GM18519 (cell line): ENCODE measurements at regions not wholly inside any gene's neighbourhood (a gene's known extent, or its start where the extent isn't known, plus 50 kb on each side); places are given as distances from the start of the nearest gene placed in this dataset.

ENCODE experiments used
- ATAC-seq: cut with Tn5 transposase; IDR thresholded peaks from one replicate; pipeline ENCODE4 v1.9.1; 2021; ENCODE audit warnings: mild to moderate bottlenecking, moderate library complexity; ENCODE audit not compliant: unreplicated experiment, low FRiP score

DNA sequence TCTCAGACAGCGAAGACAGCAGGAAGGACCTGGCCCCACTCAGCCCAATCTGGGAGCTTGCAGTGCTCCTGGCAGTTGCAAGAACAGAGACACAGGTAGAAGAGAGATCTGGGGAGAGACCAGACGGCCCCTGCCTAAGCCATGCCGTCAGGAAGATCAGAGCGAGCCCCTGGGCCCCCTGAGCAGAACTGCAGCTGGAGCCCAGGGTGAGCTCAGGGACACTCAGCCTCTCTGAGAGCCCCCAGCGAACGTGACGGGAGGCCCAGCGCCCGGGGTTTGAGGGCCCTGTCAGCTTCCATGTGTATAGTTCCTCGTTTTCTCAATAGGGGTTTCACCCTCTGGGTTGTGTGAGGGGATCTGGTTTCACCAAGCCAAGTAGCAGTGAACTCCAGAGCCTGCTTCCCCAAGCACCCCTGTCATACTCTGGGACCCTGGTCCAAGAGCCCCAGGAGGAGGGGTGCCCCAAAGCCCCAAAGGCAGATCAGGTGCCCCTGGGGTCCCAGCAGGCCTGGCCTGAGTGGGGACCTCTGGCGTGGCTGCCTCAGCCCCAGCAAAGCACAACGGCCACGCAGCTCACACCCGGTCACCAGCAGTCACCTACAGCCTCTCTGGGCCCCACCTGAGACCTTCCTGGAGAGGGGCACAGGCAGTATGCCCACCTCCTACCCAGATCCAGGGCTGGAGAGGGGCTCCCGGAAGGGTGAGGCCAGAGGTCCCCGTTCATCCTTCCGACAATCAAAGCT is 431.3 kb upstream of the MYT1L start:
- ATAC-seq = no peak

DNA sequence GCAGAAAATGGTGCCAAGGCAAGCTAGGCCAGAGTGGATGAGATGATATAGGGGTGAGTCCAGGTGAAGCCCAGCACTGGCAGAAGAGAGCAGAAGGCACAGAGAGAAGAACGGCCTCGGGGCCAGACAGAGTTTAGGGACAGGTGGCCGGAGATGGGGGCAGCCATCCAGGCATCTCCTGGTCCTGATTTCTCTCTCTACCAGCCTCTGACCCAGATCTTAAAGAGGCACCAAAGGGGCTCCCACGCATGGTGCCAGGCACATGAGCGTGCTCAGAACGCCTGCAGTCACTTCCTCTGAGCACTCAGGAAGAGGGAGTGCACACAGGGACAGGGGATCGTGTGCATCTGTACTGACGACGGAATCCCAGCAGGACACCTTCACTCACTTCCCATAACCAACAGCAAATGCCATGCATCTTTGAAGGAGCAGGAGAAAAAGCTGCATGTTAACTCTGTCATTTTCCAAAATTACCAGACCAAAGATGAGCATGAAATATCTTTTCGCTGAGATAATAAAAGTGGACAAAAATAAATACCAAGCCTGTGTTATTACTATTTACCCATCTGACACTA is 427.8 kb upstream of the MYT1L start:
- ATAC-seq = no peak

DNA sequence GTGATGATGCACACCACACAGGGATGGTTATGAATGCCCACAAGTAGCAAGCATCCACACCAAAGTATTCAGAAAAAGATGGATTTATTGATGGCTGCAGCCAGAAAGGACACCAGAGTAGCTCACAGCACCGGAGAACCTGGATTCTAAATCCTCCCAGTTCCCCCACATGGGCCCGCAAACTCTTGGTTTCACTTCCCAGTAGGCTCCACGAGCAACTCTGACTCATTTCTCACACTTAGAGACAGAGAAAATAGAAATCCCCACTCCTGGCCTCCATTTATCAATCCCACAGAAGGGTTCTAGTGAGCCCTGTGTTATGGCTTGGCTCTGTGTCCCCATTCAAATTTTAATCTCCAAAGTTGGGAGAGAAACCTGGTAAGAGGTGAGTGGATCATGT is 426.7 kb upstream of the MYT1L start:
- ATAC-seq = peak; percentile 77

DNA sequence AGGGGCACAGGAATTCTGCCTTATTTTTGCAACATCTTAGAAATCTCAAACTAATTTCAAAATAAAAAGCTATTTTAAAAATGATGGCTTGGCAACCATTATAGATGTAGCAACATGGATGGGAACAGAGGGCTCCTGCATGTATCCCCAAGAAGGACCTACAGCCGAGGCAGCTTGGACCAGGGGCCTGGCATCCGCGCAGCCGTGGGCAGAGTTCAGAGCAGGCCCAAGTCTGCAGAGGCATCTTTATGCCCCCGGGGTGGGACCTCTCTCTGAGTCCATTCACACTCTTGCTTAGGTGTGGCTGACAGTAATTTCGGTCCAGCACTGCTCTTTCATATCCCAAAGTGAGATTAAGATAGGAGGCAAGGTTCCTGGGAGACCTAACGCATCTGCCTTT is 425.8 kb upstream of the MYT1L start:
- no peak for ATAC-seq

DNA sequence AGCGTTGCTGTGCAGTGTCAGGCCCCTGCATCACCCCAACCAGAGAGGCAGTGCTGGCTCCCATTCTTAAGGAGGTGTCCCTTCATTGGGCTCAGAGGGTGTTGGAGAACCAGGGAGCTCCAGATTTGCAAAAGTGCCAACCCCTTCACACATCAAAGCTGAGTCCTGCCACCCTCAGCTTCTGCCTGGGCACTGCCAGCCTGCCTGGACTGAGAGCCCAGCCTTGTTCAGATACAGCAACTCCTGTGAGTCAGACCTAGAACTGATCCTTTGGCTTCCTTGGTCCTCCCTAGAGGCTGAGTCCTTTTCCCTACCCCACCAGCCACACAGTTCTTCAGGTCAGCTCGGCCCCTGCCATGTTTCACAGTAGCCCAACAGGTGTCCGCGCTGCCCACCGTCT is 424.9 kb upstream of the MYT1L start:
- ATAC-seq = no peak

DNA sequence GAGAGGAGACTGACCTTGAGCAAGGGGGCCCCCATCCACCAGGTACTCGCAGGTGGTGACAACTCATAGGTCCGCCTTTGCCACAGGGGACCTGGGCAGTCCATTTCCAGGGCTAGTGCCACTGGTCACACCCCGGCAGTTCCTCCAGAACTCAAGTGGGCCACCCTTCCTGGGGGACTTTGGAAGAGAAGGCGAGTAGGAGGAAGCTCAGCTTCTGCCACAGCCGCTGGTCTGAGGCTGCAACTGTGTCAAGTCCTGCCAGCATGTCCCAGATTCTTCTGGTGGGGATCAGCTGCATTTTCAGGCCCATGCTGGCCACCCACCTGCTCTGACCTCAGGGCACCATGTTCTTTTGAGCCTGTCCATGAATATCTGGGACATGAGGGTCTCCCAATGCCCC is 423.9 kb upstream of the MYT1L start:
- no peak for ATAC-seq

DNA sequence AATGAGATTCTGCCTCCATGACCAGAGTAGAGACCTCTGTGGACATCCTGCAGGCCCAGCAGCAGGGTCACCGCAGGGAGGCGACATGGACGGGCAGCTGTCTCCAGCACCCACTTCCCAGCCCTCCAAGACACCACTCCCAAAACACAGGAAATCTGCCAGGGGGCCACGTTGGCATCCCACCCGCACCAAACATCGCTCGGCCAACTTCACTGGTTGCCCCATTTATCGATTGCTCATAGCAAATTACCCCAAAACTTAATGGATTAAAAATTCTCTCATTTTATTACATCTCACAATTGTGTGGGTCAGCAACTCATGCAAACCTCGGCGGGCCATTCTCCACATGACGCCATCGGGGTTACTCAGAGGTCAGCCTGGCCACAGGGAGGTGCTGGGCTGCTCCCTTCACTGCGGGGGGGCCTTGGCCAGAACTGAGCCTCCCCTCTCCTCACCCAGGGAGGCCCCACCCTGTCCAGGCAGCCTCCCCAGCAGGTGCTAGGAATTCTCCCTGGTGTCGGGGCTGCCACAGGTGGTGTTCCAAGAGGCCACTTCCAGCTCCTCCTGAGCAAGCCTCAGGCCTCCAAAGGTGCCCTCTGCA is 420.7 kb upstream of the MYT1L start:
- ATAC-seq = no peak

DNA sequence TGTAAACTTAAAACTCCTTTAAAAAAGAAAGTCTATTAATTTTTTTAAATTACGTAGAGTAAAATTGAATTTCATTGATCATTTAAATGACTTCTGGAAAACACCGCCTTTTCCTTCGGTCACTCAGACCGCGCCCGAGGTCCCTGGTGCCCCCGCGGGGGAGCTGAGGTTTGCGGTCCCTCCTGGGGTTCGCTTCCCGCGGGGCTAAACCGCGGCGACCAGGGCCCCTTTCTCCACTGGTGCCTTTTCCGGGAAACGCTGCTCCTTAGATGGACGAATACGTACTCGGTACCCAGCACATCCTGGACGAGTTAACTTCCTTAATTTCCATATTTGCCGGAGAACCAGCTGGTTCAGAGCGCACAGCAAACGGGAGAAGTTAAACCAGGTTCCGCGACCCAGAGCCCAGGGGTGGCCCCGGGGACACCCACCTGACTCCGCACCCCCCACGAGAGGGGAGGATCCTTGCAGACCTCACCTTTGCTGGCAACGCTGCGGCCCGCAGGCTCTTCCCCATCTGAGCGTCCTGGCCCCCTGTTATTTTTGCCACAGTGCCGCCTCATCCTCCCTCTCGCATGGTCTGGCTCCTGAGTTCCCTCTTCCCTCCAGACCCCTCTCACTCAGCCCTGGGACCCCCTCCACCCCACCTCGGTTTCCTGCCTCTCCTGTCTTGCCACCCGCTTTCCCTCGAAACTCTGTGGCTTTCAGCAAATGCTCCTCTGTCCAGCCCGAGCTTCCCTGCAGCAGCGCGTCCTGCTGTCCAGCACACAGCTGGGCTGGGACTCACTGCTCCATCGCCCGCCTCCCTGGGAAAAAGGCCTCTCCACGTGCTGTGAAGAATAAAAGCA is 420.0 kb upstream of the MYT1L start:
- no peak for ATAC-seq

DNA sequence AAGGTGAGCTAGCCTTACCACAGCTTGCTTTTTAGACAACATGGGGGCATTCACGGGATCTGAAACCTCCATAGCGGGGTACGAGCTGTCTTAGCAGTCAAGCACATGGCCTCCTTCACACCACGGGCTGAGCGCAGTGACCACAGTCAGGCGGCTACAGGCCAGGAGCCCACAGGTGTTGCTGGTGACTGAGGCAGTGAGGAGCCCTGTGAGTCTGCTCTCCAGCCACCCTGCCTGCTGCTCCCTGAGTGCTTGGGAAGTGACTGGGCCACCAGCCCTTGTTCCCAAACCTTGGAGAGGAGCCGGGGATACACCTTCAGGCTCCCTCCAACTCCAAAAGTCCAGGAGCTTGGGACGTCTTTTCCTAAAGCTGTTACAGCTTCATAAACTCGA is 418.1 kb upstream of the MYT1L start:
- no peak for ATAC-seq

DNA sequence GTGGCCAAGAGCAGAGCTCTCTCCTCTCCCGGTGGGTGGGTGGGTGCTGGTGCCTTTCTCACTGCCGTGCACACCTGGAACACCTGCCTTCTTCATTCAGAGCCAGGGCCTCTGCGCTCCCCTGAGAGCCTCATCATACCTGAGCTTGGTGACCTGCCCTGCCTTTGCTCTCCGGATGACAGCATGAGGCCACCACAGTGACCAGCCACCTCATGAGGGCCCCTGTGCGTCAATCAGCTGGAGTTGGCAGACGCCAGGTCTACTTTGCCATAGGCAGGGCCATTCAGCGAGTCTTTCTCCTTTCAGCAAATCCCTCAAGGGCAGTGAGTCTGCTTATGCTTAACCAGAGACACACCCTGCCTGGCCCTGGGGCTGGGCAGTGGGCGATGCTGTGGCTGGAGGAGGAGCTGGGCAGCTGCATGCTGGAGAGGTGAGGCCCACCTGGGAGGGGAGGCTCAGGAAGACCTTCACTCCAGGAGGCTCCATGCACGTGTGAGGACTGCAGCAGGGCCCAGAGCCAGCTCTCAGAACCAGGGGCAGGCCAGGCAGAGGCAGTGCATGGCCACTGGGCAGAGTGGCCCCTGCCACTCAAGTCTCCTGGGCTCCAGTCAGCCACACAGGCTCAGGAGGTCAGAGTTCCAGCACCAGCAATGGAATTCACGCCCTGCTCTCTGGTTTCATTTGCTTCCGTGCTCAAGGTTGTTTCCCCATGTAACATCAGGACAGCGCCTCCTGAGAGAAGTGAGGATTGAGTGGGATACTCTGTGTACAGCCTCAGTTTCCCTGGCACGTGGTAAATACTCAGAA is 417.5 kb upstream of the MYT1L start:
- no peak for ATAC-seq

DNA sequence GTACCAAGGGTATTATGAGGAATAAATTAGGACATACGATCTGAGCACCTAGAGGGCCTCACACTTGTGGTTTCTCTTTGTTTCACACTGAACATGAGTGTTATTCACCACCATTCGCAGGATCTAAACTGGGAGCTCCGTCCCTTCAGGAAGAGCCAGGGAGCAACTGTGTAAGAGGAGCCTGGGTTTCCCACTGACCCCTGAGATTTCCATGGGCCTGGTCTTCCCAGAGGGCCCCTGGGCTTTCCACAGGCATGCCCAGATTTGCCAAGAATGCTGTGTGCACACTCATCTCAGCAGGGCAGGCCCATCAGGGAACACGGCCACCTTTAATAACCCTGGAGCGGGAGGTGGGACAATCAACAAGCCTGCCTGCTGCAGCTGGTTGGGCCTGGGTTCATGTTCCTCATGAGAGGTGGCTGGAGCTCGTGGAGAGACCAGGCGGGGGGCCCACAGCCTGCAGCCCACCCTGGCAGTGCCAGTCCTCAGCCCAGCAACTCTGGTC is 416.8 kb upstream of the MYT1L start:
- ATAC-seq = no peak

DNA sequence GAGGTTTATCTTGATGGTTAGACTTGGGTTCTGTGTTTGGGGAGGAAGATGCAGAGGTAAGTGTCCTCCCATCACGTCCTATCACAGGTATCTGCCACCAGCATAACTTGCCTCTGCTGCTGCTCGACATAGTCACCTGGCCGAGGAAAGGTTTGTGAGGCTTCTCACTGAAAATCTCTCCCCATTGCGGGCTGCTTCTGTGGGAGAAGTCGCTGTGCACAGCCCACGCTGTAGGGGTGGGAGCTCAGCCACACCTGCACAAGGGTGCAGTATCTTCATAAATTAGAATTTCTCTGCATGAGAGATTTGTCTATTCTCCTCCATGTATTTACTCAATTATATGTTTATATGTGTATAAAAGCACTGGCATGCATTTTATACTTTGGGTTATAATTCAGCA is 415.7 kb upstream of the MYT1L start:
- no peak for ATAC-seq

DNA sequence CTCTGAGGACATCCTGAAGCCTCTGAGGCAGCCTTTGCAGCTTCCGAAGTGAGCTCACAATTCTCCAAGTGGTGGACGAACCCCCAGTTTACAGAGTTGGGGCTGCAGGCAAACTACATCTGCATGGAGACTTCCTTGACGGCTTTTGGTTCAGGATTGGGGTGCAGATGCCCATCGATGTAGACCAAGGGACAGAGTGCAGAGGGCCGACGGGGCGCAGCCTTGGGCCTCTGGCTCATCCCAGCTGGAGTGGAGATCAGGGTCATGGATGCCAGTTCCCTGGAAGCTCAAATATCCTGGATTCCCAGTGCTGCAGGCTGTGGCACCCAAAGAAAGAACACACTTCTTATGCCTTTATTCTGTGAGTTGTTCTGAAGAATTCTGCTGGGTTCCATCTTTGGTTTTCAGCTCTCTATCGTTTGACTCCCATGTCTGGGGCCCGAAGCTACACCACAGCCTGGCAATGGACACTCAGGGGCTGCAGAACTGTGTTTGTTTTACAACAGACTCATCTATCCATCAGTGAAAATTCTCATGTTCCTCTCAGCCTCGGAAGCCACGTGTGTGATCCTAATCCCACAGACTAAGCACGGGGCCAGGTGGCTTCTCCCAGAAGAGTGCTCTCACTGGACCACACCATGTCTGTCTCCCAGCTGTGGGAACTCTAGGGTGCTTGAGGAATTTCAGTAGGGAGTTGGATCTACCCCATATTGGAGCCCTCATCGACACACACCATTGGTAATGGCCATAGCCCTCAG is 414.1 kb upstream of the MYT1L start:
- no peak for ATAC-seq

DNA sequence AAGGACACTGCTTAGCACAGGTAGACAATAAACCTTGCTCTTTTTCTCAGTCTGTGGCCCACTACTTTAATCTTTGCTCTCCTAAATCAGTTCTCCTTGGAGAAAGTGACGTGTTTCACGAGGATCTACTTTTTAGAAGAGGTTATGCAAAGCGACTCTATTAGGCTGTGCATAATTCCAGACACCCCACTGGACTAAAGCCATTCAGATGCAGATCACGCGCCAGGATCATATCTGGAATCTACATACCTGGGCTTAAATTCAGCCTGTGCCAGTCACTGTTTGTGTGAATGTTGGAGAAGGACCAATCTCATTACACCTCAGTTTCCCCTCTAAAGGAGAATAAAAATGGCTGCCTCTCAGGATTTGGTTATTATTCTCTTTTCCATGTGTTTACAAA is 413.0 kb upstream of the MYT1L start:
- no peak for ATAC-seq

DNA sequence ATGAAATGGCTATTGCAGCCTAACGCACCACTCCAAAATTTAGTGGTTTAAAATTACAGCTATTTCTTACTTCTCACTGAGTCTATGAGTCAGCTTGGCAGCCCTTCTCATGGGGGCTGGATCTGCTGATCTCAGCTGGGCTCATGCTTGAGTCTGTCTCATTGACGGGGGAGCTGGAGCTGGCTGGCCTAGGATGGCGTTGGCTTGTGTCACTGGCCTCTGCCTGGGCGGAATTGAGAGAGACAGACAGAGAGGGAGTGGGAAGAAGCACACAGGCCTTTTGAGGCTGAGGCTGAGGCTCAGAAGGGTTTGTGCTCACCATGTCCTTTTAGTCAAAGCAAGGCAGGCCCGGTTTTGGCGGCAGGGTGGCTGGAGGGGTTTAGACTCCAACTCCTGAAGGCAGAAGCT is 412.1 kb upstream of the MYT1L start:
- no peak for ATAC-seq

DNA sequence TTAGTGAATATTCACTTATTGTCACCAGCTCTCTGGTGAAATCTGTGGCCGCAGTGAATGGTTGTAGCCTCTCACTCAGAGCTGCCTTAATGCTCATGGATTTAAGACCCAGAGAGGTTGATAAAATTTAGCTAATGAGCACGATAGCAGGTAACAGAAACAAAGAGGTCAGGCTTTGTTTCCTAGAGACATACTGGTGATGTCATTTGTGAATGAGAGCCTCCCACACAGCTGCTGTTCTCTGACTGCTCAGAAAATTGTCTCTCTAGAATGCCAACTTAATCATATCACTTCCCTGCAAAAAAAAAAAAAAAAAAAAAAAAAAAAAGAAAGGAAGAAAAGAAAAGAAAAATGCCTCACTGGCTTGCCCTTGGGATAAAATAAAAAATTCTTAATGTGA is 411.7 kb upstream of the MYT1L start:
- ATAC-seq = no peak

DNA sequence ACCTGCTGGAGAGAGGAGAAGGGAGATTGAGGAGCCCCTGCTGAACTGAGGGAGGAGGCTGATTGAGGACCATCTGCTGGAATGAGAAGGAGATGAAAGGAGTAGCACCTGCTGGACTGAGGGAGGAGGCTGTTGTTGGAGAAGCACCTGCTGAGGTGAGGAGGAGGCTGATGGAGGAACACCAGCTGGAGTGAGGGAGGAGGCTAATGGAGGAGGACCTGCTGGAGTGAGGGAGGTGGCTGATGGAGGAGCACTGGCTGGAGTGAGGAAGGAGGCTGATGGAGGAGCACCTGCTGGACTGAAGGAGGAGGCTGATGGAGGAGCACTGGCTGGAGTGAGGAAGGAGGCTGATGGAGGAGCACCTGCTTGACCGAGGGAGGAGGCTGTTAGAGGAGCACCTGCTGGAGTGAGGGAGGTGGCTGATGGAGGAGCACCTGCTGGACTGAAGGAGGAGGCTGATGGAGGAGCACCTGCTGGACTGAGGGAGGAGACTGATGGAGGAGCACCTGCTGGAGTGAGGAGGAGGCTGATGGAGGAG is 409.2 kb upstream of the MYT1L start:
- no peak for ATAC-seq

DNA sequence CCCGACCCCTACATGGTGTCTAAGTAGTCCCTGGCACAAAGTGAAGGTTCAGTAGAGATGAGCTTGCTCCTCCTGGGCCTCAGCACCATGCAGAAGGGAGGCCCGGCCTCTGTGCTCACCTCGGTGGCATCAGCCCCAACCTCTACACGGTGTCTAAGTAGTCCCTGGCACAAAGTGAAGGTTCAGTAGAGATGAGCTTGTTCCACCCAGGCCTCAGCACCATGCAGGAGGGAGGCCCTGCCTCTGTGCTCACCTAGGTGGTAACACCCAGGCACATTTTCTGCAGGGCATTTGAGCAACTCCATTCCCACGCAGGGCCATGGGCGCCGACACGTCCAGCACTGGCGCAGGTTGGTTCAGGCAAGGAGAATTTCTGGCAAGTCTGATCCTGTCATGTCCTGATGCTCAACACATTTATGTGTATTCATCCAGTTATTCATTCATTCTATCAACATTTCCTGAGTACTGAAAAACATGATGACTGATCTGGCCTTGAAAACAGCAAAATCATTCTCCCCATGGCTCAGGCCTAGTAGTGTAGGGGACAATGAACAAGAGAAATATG is 408.2 kb upstream of the MYT1L start:
- ATAC-seq = no peak

DNA sequence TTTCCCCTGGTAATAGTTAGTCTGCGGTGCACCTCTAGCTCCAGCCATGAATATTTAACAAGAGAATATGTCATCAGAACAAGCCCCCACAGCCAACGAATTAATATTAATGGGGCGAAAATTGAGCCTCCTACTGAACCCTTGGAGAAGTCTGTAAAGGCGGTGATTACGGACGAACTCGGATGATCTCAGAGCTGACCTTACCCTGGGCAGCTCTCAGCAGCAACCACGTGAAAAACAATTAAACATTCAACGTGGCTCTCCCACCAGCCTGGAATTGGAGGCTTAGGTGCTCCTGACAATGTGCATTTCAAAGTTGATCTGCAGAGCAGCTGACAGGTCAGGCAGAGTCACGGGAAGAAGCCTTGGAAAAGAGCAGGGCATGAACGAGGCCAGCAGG is 407.6 kb upstream of the MYT1L start:
- no peak for ATAC-seq
